ENCODE measurements at regions not wholly inside any gene's neighbourhood (a gene's known extent, or its start where the extent isn't known, plus 50 kb on each side); places are given as distances from the start of the nearest gene placed in this dataset.
A peak's percentile ranks its signal among the peaks of the same experiment; 100 is the strongest.

DNA sequence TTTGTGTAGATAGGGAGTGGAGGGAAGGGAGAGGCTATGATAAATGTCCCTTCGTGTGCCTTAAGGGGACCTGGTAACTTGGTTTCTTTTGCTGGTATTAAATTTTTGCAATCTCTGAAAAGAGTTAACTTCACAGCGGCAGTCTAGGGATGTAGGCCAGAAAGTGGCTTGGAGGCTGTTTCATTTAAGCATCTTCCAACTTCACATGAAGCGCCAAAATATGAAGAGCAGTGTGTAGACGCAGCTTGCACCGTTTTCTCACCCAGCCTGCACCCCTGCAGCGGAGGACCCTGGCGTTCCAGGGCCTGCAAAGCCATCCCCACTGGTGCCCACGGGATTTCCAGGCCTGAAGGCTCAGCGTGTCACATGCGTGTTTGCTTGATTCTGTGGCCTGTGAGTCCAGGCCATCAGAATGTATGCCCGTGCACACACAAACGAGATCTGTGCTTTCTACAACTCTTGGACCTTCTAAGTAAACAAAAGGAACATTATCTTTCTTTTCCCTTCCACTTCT lies 87.2 kb upstream of the EPB41L3 start:
- Histone ChIP-seq H3K4me1 (peaks cover 7% of the 10 kb centered on the region), H3K36me3 (no peaks in the 10 kb centered on the region), H3K4me3 (no peak overlapping the region), H3K9ac (ENCODE audit: low read depth in 2 of 2, low read length in 2 of 2) (peak overlapping the region in 1 of 2 donors; percentile 30), H3K27me3 (no peaks in the 10 kb centered on the region), H3K27ac (no peak overlapping the region), H3K9me3 (no peaks in the 10 kb centered on the region)
- TF ChIP-seq, protein P1, sequence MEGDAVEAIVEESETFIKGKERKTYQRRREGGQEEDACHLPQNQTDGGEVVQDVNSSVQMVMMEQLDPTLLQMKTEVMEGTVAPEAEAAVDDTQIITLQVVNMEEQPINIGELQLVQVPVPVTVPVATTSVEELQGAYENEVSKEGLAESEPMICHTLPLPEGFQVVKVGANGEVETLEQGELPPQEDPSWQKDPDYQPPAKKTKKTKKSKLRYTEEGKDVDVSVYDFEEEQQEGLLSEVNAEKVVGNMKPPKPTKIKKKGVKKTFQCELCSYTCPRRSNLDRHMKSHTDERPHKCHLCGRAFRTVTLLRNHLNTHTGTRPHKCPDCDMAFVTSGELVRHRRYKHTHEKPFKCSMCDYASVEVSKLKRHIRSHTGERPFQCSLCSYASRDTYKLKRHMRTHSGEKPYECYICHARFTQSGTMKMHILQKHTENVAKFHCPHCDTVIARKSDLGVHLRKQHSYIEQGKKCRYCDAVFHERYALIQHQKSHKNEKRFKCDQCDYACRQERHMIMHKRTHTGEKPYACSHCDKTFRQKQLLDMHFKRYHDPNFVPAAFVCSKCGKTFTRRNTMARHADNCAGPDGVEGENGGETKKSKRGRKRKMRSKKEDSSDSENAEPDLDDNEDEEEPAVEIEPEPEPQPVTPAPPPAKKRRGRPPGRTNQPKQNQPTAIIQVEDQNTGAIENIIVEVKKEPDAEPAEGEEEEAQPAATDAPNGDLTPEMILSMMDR (IDR thresholded peaks at IDR 0.05), result no peak
- intact Hi-C loops (cut with DNase I), result no loop called here
- DNase-seq, result no peak

GRCh38 chr18:5630057-5630899 lies 86.5 kb upstream of the EPB41L3 start:
- H3K4me3 ChIP-seq, result peak overlapping the region; percentile 63
- DNase-seq, result peak; percentile 88
- TF ChIP-seq, protein P1 (IDR thresholded peaks at IDR 0.05), result no peak
- no peaks in the 10 kb centered on the region for H3K27me3 ChIP-seq
- no peaks in the 10 kb centered on the region for H3K9me3 ChIP-seq
- H3K4me1 ChIP-seq, result peaks cover 7% of the 10 kb centered on the region
- H3K36me3 ChIP-seq, result no peaks in the 10 kb centered on the region
- intact Hi-C loops (cut with DNase I), result no loop called here
- peak overlapping the region; percentile 75 to 81 for H3K9ac ChIP-seq (ENCODE audit: low read depth in 2 of 2, low read length in 2 of 2)
- H3K27ac ChIP-seq, result peak overlapping the region; percentile 88

- Histone ChIP-seq H3K9ac (ENCODE audit: low read depth in 2 of 2, low read length in 2 of 2) (peak overlapping the region; percentile 75 to 81), H3K9me3 (no peaks in the 10 kb centered on the region), H3K27me3 (no peaks in the 10 kb centered on the region), H3K4me3 (peak overlapping the region; percentile 63), H3K27ac (peak overlapping the region; percentile 88), H3K36me3 (no peaks in the 10 kb centered on the region), H3K4me1 (peaks cover 7% of the 10 kb centered on the region)
- TF ChIP-seq, protein P1 (IDR thresholded peaks at IDR 0.05), result no peak
- intact Hi-C loops (cut with DNase I), result no loop called here
- DNase-seq, result peak; percentile 82
These were observed 84.9 kb upstream of the EPB41L3 start for GRCh38 chr18:5628512-5629255.

- no peaks in the 10 kb centered on the region for H3K36me3 ChIP-seq
- no peaks in the 10 kb centered on the region for H3K9me3 ChIP-seq
- TF ChIP-seq, protein P1 (IDR thresholded peaks at IDR 0.05), result no peak
- H3K4me3 ChIP-seq, result peak overlapping the region; percentile 63
- no peak for DNase-seq
- peak overlapping the region; percentile 88 for H3K27ac ChIP-seq
- intact Hi-C loops (cut with DNase I), result no loop called here
- H3K4me1 ChIP-seq, result peaks cover 7% of the 10 kb centered on the region
- H3K27me3 ChIP-seq, result no peaks in the 10 kb centered on the region
- H3K9ac ChIP-seq (ENCODE audit: low read depth in 2 of 2, low read length in 2 of 2), result peak overlapping the region; percentile 72 to 75
These were observed 84.1 kb upstream of the EPB41L3 start for GRCh38 chr18:5627776-5628511.
